GM12874 (cell line): ENCODE measurements at regions not wholly inside any gene's neighbourhood (a gene's known extent, or its start where the extent isn't known, plus 50 kb on each side); places are given as distances from the start of the nearest gene placed in this dataset.

ENCODE experiments used
- CTCF ChIP-seq: IDR thresholded peaks from 2 replicates; pipeline ENCODE4 v1.5.1; 2011; ENCODE audit warnings: low read depth, mild to moderate bottlenecking, control low read depth, low read length, moderate library complexity; ENCODE audit not compliant: insufficient read depth

- no peak for TF ChIP-seq CTCF
These were observed 103.2 kb upstream of the WAC start for GRCh38 chr10:28429573-28430216.

- no peak for TF ChIP-seq CTCF
These were observed 101.8 kb upstream of the WAC start for GRCh38 chr10:28431139-28431538.

- TF ChIP-seq CTCF = peak; percentile 68
These were observed 100.7 kb upstream of the WAC start for GRCh38 chr10:28432210-28432676.

GRCh38 chr10:28434063-28434462, 98.9 kb upstream of the WAC start:
- no peak for TF ChIP-seq CTCF

GRCh38 chr10:28442403-28442802, 90.5 kb upstream of the WAC start:
- TF ChIP-seq CTCF = no peak

GRCh38 chr10:28444031-28444430, 88.9 kb upstream of the WAC start:
- TF ChIP-seq CTCF = no peak

- no peak for TF ChIP-seq CTCF
These were observed 87.4 kb upstream of the WAC start for GRCh38 chr10:28445516-28445915.
